ENCODE measurements at regions not wholly inside any gene's neighbourhood (a gene's known extent, or its start where the extent isn't known, plus 50 kb on each side); places are given as distances from the start of the nearest gene placed in this dataset.

- H3K27ac Mint-ChIP-seq = no peak overlapping the region
- ChIA-PET POLR2A (no interaction called here), CTCF (no interaction called here)
- H3K27me3 Mint-ChIP-seq = no peaks in the 10 kb centered on the region
- Histone ChIP-seq H3K4me1 (ENCODE audit: insufficient read depth, low read length) (no peaks in the 10 kb centered on the region), H3K27ac (ENCODE audit: low read depth in 1 of 2, low read length in 2 of 2) (no peak overlapping the region), H3K36me3 (ENCODE audit: insufficient read depth, low read length) (no peaks in the 10 kb centered on the region), H3K4me3 (ENCODE audit: low read length) (no peak overlapping the region), H3K27me3 (ENCODE audit: control insufficient read depth in 1 of 2, insufficient read depth in 2 of 2, low read length in 2 of 2) (no peaks in the 10 kb centered on the region), H3K9me3 (ENCODE audit: control insufficient read depth in 1 of 2, insufficient read depth in 1 of 2, low read length in 2 of 2) (no peaks in the 10 kb centered on the region)
- intact Hi-C loops (cut with DNase I, micrococcal nuclease) = no loop called here
- no peak for ATAC-seq (ENCODE audit: poor library complexity)
- H3K36me3 Mint-ChIP-seq (ENCODE audit: low read depth) = no peaks in the 10 kb centered on the region
- no peak for TF ChIP-seq CTCF (IDR thresholded peaks at IDR 0.05)
- no peaks in the 10 kb centered on the region for H3K4me1 Mint-ChIP-seq (ENCODE audit: low read depth)
- DNase-seq = no peak
- no peak overlapping the region for H3K4me3 Mint-ChIP-seq
- no peaks in the 10 kb centered on the region for H3K9me3 Mint-ChIP-seq
Observed at GRCh38 chr12:74794522-74794921, 256.9 kb downstream of the ATXN7L3B start.

GRCh38 chr12:74801625-74802024 lies 264.0 kb downstream of the ATXN7L3B start:
- Mint-ChIP-seq H3K4me1 (ENCODE audit: low read depth) (no peaks in the 10 kb centered on the region), H3K27ac (no peak overlapping the region), H3K36me3 (ENCODE audit: low read depth) (no peaks in the 10 kb centered on the region), H3K9me3 (no peaks in the 10 kb centered on the region), H3K27me3 (no peaks in the 10 kb centered on the region), H3K4me3 (no peak overlapping the region)
- CTCF ChIA-PET = no interaction called here
- H3K9me3 ChIP-seq (ENCODE audit: control insufficient read depth in 1 of 2, insufficient read depth in 1 of 2, low read length in 2 of 2) = no peaks in the 10 kb centered on the region
- ATAC-seq (ENCODE audit: poor library complexity) = no peak
- intact Hi-C loops (cut with DNase I, micrococcal nuclease) = no loop called here
- TF ChIP-seq CTCF (IDR thresholded peaks at IDR 0.05) = no peak
- H3K4me3 ChIP-seq (ENCODE audit: low read length) = no peak overlapping the region
- H3K4me1 ChIP-seq (ENCODE audit: insufficient read depth, low read length) = no peaks in the 10 kb centered on the region
- no peak for DNase-seq
- no peak overlapping the region for H3K27ac ChIP-seq (ENCODE audit: low read depth in 1 of 2, low read length in 2 of 2)
- no peaks in the 10 kb centered on the region for H3K27me3 ChIP-seq (ENCODE audit: control insufficient read depth in 1 of 2, insufficient read depth in 2 of 2, low read length in 2 of 2)
- no peaks in the 10 kb centered on the region for H3K36me3 ChIP-seq (ENCODE audit: insufficient read depth, low read length)
- POLR2A ChIA-PET = no interaction called here

- ChIA-PET CTCF (no interaction called here), POLR2A (no interaction called here)
- Mint-ChIP-seq H3K9me3 (peaks cover 2% of the 10 kb centered on the region), H3K4me3 (no peak overlapping the region), H3K27me3 (no peaks in the 10 kb centered on the region), H3K27ac (no peak overlapping the region), H3K4me1 (ENCODE audit: low read depth) (no peaks in the 10 kb centered on the region), H3K36me3 (ENCODE audit: low read depth) (no peaks in the 10 kb centered on the region)
- Histone ChIP-seq H3K9me3 (ENCODE audit: control insufficient read depth in 1 of 2, insufficient read depth in 1 of 2, low read length in 2 of 2) (peaks cover 0 to 12% of the 10 kb centered on the region in 2 experiments), H3K27me3 (ENCODE audit: control insufficient read depth in 1 of 2, insufficient read depth in 2 of 2, low read length in 2 of 2) (no peaks in the 10 kb centered on the region), H3K4me3 (ENCODE audit: low read length) (no peak overlapping the region), H3K36me3 (ENCODE audit: insufficient read depth, low read length) (no peaks in the 10 kb centered on the region), H3K4me1 (ENCODE audit: insufficient read depth, low read length) (no peaks in the 10 kb centered on the region), H3K27ac (ENCODE audit: low read depth in 1 of 2, low read length in 2 of 2) (no peak overlapping the region)
- no peak for DNase-seq
- intact Hi-C loops (cut with DNase I, micrococcal nuclease) = no loop called here
- no peak for TF ChIP-seq CTCF (IDR thresholded peaks at IDR 0.05)
- ATAC-seq (ENCODE audit: poor library complexity) = no peak
Observed at GRCh38 chr12:74816398-74817175, 279.0 kb downstream of the ATXN7L3B start.
